ENCODE measurements at regions not wholly inside any gene's neighbourhood (a gene's known extent, or its start where the extent isn't known, plus 50 kb on each side); places are given as distances from the start of the nearest gene placed in this dataset.

DNA sequence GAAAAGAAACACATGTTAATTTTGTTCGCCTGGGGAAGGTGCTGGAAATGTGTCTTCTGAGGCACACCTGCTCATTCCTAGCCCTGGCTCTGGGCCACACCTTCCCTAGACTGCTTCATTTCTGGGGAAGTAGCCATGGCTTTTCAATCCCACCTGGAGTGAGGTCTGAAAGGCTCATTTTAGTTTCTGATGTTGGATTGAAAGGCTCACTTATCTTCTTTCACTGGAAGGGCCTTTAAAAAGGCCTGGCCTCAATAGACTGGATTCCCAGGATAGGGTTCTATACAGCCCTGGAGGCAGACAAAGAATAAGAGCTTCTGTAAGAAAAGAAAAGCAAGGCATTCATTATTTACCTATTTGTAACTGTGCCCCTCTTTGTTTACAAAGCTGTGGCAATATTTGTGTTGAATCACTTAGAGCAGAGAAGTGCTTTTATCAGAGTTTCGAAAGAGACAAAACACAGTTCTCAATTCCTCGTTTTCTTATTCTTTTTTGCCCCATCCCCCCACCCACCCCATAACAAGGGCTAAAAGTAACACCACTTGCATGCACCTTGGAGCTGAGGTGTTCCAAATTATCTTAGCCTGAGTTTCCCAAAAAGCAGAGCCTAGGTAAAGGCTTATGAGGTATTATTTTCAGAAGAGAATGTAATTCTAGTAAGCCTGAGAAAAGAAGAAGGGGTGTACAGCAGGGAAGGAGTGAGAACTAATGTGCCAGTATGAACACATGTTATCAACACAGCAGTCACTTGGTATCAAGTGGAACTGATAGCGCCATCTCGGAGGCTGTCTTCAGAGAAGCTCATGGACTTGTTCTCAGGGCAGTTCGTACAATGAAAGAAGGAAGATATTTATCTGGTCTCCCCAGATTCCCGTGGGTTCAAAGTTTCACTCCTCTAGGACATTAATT lies 413.1 kb downstream of the KCTD16 start:
- DNase-seq: no peak

DNA sequence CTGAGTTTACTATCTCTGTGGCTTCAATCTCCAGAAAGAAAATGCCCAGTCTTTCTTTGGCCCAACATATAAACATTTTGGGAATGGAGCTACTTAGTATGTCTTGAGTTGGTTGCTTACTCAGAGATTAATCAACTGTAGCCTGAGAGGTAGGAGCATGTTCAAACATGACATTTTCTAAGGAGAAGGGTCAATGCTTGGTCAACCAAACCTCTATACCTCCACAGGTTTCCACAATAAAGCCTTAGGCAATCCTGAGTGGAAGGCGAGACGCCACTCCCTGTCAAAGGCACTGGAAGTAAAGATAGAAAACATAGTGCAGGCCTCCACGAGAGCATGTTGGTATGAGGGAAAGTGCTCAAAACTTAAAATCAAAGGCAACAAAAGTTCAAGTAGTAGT lies 411.4 kb downstream of the KCTD16 start:
- DNase-seq: no peak

DNA sequence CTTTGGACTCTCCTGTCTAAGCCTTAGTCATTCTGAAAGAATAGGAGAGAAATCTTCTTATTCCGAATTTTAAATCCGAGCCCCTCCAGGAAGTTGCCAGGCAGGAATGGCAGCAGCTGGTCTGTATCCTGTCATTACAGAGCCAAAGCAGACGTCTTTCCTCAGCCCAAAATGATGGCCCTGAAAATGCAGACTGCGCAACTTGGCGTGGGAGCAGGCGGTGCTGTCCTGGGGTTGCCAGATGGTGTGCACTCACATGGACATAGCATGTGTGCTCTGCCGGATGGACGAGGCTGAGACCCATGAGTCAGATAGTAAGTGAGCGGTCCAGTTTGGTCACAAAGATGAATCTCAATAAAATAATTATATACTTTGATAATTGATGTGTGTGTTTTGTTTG lies 410.4 kb downstream of the KCTD16 start:
- DNase-seq: no peak

DNA sequence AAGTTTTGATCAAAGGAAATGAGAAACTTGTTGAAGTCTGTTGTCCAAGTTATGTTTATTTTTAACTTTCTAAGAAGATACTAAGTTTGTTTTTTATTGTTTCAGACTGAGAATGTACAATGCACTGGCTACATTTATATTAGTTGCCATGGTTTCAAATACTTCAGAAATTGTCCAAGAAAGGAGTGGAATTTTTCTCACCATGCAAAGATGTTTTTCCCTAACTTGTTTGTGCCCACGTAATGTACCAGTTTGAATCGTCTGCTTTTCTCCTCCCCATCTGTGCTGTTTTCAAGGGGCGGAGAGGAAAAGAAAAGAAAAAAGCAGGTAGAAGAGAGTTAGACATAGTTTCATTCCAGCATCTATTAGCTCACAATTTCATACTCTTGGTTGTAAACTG lies 407.0 kb downstream of the KCTD16 start:
- DNase-seq: no peak

DNA sequence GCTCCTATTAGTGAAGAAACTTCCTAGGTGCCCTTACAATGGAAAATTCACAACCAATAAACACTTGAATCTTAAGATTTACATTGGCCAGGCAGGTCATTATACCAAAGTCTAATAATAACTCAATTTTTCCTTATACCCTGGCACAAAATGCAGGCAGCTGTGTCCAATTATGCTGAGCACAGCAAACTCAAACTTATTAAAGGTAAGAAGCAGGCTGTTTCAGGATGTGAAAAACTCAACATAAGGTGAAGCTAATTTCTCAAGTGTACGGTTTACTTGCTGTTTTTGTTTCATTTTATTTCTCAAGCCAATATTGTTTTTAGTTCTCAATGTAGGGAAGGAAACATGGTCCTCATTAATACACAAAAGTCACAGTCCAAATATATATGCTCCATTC lies 405.1 kb downstream of the KCTD16 start:
- DNase-seq: no peak

DNA sequence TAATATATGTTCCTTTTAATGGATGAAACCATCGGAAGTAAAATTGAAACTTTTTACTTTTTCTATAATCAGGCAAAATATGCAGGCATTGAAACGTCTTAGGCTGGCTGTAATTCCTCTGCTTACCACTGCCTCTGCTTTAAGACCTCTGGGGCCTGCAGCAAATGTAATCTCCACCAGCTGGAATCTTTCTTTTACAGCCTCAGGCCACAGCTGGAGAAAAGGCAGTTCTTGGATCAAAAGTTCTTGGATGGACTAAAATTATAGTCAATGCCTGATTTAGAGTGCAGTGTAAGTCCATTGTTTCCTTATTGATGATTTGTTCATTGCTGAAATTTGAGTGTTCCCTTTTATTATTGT lies 396.7 kb downstream of the KCTD16 start:
- DNase-seq: peak; percentile 27

DNA sequence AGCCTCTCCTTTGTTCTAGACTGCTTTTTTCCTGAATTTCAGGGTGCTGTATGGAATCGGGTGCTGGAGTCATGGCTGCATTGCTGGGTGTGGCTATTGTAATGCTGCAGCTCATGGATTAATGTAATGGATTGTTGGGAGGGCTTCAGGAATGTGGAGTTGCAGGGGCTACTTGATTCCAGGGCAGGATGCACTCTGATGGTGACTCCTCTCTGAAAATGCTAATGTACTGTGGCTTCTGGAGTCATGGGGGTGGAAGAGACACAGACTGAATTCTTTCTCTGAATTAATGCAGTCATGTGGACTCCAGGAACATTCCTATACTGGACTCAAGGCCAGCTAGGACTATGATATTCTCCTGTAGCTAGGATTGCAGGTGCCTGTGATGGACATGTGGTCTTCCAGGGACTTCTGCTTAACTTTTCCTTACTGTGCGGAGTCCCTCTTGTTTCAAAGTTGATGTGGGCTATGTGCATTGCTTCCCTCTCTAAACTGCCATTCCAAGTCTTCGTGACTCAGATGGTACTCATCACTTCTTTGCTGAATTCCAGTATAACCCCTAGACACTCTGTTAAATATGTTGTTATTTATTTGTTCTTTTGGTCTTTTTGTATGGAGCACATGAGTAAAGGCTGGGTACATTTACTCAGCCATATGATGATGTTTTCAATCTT lies 396.2 kb downstream of the KCTD16 start:
- peak; percentile 24 for DNase-seq

DNA sequence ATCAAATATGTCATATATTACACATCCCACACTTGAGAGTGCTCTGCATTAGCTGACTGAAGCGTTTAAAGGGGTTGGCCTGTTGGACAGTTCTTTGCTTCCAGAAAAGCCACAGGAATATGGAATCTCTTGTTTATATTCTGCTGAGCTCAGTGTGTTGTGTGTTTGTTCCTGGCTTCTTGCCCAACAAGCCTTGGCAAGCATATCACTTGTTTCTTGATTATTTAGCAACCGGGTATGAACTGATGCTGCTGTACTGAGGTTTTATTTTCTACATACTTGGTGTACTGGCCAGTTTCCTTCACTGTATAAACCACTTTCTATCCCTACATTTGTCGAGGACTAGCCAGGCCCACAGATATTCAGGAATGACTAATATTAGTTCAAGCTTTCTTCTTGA lies 378.9 kb downstream of the KCTD16 start:
- peak; percentile 19 for DNase-seq

DNA sequence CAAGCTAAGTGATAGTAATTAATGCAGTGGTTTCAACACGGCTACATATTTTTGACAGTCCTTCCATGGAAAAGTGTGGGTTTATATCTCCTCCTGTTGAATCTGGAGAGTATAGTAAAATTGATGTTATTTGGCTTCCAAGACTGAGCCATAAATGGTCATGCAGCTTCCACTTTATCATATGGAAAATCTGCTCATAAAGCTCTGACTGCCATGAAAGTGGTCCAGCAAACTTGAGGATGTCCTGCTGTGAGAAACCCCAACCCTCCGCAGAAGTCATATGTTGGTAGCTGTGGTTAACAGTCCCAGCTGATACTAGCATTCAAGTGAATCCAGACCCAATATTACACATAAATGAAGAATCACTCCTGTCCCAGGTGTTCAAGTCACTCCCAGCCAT lies 378.3 kb downstream of the KCTD16 start:
- no peak for DNase-seq

DNA sequence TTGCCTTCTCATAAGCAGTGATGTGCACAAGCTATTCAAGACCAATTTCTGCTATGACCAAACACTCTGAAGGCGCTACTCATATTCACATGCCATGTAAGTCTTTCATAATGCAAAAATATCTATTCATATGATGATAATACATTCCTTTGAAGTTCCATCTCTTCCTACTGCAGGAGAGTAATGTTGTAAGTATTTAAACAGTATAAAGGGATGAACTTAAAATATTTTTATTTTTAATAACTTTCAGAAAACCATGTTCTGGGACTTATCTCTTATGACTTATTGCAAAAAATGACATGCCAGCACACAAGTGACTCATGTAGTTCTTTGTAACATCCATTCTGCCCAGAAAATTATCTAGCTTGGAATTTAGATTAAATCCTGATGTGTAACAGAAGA lies 376.4 kb downstream of the KCTD16 start:
- DNase-seq: peak; percentile 24

DNA sequence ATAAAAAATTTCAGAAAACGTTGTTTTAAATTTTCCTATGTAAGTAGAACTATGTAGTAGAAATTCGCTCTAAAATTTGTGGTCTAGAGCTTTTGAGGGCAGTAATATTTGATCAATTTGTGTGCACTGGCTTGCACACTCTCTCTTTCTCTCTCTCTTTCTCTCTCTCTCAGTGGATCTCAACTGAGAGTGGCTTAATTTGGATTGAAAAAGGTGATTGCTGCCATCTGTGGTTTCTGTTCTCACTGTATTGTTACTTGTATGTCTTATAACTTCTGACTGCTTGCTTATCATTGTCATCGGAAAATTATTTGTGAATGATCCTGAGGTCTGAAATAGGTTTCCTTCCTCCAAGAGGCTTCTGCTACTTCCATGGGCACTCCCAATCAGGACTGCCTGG lies 368.2 kb downstream of the KCTD16 start:
- no peak for DNase-seq
